SK-N-SH treated with all-trans-retinoic acid at 6 μM for 48 hours (cell line): ENCODE measurements at regions not wholly inside any gene's neighbourhood (a gene's known extent, or its start where the extent isn't known, plus 50 kb on each side); places are given as distances from the start of the nearest gene placed in this dataset.

ENCODE experiments used
- ARNTL ChIP-seq: fragments of 450-650 bp; formaldehyde crosslinking; IDR thresholded peaks from 2 replicates; pipeline ENCODE4 v1.5.0; 2020; ENCODE audit warnings: low read depth, mild to moderate bottlenecking, moderate library complexity, borderline replicate concordance
- BACH2 ChIP-seq: fragments of 250-450 bp; sonication (Bioruptor Pico); IDR thresholded peaks from 2 replicates; pipeline ENCODE4 v1.9.0; 2021; ENCODE audit warnings: mild to moderate bottlenecking, borderline replicate concordance
- CREB5 ChIP-seq: fragments of 250-450 bp; sonication (Bioruptor Pico); IDR thresholded peaks from 2 replicates; pipeline ENCODE4 v1.5.1; 2020; ENCODE audit warnings: low read depth, mild to moderate bottlenecking, moderate library complexity
- CSRNP3 ChIP-seq: fragments of 250-450 bp; sonication (Bioruptor Pico); IDR thresholded peaks from 2 replicates; pipeline ENCODE4 v1.5.1; 2021; ENCODE audit warnings: mild to moderate bottlenecking, moderate library complexity
- GLIS3 ChIP-seq: fragments of 250-450 bp; sonication (Bioruptor Pico); IDR thresholded peaks from 2 replicates; pipeline ENCODE4 v1.5.0; 2020; ENCODE audit warnings: mild to moderate bottlenecking, moderate library complexity
- ISL1 ChIP-seq: fragments of 250-450 bp; sonication (Bioruptor Pico); IDR thresholded peaks from 2 replicates; pipeline ENCODE4 v2.1.2; 2022; ENCODE audit warnings: mild to moderate bottlenecking, moderate library complexity
- OSR1 ChIP-seq: fragments of 250-450 bp; sonication (Bioruptor Pico); IDR thresholded peaks from 2 replicates; pipeline ENCODE4 v1.8.0; 2022; ENCODE audit warnings: moderate library complexity, mild to moderate bottlenecking, inconsistent platforms
- PATZ1 ChIP-seq: fragments of 250-450 bp; sonication (Bioruptor Pico); IDR thresholded peaks from 2 replicates; pipeline ENCODE4 v1.8.0; 2020; ENCODE audit warnings: mild to moderate bottlenecking, moderate library complexity, borderline replicate concordance
- PPARA ChIP-seq: fragments of 250-450 bp; sonication (Bioruptor Pico); IDR thresholded peaks from 2 replicates; pipeline ENCODE4 v1.5.0; 2020; ENCODE audit warnings: mild to moderate bottlenecking, borderline replicate concordance
- RARB ChIP-seq: fragments of 250-450 bp; sonication (Bioruptor Pico); IDR thresholded peaks from 2 replicates; pipeline ENCODE4 v1.8.0; 2021; ENCODE audit warnings: mild to moderate bottlenecking, moderate library complexity
- SNAI2 ChIP-seq: fragments of 250-450 bp; sonication (Bioruptor Pico); IDR thresholded peaks from 2 replicates; pipeline ENCODE4 v1.5.0; 2020; ENCODE audit warnings: mild to moderate bottlenecking, moderate library complexity
- ZNF565 ChIP-seq: fragments of 450-650 bp; formaldehyde crosslinking; conservative IDR thresholded peaks from 2 replicates; pipeline ENCODE4 v1.5.0; 2020; ENCODE audit warnings: low read depth, mild to moderate bottlenecking, moderate library complexity
- ZNF70 ChIP-seq: fragments of 450-650 bp; formaldehyde crosslinking; IDR thresholded peaks from 2 replicates; pipeline ENCODE4 v1.5.0; 2020; ENCODE audit warnings: mild to moderate bottlenecking, moderate library complexity

GRCh38 chr4:36702245-36702644 lies 420.8 kb downstream of the DTHD1 start:
- TF ChIP-seq GLIS3 (CRISPR knock-in tag) (no peak), ARNTL (CRISPR knock-in tag) (no peak), OSR1 (CRISPR knock-in tag) (no peak), ZNF70 (CRISPR knock-in tag) (no peak), CREB5 (no peak), CSRNP3 (no peak), BACH2 (CRISPR knock-in tag) (no peak), ISL1 (CRISPR knock-in tag) (no peak), ZNF565 (no peak), PATZ1 (CRISPR knock-in tag) (no peak), PPARA (no peak), SNAI2 (CRISPR knock-in tag) (no peak), RARB (no peak)
